Sciatic nerve (tissue), 2 donors: ENCODE measurements at regions not wholly inside any gene's neighbourhood (a gene's known extent, or its start where the extent isn't known, plus 50 kb on each side); places are given as distances from the start of the nearest gene placed in this dataset.
"Not testable (repeated sequence)": the region's sequence is repeated elsewhere in the genome, so short reads cannot be mapped to it uniquely, and the experiment has no call there.

ENCODE experiments used
- ATAC-seq: fragments of 200-7000 bp; cut with Tn5 transposase; one replicate; pipeline ENCODE4 v1.9.1; 2020; ENCODE audit warnings: mild to moderate bottlenecking, moderate library complexity
- DNase-seq: peaks from one replicate; pipeline ENCODE4 v3.0.0-alpha.2; 2020; ENCODE audit warnings: low spot score
- intact Hi-C: fragments of 100-400 bp; cut with DNase I; formaldehyde crosslinking; loops from one replicate; pipeline ENCODE4 v1.14.2; 2022
- donor health status: DM: no; HTN: no; CAD: no.
- donor health status: DM: no; HTN: no; CAD: no.

DNA sequence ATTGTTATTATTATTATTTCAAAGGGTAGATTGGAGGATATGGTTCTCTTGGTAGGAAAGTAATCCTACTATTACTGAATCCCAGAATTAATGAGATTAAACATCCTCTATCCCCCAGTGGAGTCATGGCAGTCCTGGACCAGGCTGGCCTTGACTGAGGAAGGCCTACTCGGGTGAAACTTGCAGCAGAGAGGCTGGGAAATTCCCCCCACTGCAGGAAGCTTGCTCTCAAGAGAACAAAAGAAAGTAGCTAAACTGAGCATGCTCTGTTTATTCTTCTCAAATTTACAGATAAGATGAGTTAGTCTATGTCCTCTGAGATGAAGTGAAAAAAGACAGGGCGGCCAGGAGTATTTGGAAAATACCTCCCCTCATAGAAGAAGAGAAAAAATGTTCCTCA, 233.9 kb upstream of the RPS23 start:
- DNase-seq (no peak), ATAC-seq (no peak)
- intact Hi-C loops: no loop called here

DNA sequence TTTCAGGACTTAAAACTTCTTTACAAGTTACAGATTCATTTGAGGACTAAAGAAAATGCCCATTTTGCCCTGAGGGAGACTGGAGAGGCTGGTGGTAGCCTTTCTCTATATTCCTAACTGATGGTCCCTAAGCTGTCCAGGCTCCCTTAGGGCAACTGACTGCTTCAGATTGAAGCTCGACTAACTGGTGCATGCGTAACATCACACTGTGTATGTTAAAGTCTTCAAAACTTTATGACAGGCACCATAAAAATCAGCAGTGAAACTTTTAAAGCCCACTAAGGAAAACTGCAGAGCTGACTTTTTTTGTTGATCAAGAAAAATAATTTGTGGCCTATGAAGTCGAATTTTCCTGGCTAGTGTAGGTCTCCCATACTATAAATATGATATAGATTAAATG, 233.0 kb upstream of the RPS23 start:
- ATAC-seq (no peak), DNase-seq (no peak)
- intact Hi-C loops: no loop called here

DNA sequence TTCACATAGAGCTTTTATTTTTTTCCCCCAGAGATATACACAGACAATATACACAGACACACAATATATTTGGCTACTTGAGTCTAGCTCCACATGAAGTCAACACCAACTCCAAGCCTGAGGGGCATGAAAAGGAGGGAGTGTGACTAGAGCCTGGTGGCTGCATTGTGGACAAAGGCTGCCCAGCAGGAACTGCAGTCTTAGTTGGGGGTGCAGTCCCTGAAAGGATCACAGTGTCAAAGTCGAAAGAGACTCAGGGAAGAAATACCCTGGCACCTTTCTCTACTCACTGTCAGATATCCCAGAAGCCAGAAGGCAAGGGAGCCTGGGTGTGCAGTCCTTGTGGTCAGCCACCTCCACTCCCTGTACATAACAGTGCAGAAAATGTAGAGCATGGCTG, 231.6 kb upstream of the RPS23 start:
- ATAC-seq: no peak
- intact Hi-C loops: no loop called here
- no peak for DNase-seq

DNA sequence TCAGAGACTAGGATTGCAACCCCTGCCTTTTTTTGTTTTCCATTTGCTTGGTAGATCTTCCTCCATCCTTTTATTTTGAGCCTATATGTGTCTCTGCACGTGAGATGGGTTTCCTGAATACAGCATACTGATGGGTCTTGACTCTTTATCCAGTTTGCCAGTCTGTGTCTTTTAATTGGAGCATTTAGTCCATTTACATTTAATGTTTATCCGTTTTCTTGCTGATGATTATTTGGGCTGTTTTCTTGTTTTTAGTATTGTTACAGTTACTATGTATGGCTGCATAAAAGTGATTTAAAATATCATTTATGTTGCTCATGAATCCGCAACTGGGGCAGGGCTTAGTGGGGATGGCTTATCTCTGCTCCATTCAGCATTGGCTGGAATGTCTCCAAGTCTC, 228.2 kb upstream of the RPS23 start:
- DNase-seq, intact Hi-C loops, ATAC-seq: not testable (repeated sequence)

DNA sequence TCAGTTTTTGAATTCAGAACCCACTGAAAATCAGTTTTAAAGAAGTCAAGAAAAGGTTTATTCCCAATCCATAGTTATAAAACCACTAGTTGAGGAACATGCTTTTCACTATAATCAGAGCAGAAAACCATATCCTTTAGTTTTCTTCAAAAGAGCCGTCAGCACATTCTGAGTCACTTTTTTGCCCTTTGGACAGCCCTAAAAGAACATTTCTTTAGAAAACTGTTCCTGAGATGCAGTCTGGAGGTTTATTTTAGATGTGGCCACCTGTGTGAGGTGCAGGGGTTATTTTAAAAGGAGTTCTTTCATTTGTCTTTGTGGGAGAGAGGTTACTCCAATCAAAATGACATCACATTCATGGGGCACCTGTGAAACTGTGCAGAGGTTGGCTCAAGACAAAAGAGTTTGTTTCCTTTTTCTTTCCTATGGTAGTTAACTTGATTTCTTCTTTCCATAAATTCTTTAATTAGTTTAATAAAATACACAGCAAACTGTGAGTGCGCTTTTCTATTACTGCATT, 221.6 kb upstream of the RPS23 start:
- intact Hi-C loops: no loop called here
- ATAC-seq (no peak), DNase-seq (no peak)

DNA sequence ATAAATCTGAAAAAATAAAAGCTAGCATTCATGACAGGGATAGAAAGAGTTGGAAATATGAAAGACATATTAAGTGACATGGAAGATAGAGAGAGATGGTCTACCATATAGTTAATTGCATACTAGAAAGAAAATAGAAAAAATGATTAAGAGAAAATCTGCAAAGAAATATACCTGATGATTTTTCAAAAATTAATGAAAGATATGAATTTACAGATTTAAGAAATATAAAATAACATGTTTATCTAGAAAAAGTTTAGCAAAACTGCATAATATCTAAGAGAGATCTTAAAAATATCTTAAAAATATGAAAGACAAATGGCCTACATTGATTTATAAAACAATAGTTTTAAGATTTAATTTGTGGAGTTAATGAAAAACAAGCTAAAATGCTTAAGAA, 219.1 kb upstream of the RPS23 start:
- intact Hi-C loops: no loop called here
- no peak for DNase-seq
- ATAC-seq: no peak

DNA sequence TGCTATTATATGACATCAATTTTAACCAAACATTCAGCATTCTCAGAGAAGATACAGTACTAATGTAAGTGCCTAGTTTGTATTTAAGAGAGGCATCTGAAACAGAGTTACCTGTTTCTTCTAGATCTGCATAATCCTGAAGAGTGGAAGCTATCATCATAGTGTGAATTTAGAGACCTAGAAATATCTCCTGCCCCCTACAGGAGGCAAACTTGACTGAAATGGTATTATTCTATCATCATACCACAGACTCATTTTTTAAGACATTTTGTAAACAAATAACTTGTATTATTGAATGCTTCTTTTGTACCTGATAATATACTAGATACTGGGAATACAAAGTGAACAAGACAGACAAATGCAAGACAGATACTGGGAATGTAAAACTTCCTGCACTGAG, 216.8 kb upstream of the RPS23 start:
- intact Hi-C loops: no loop called here
- ATAC-seq: no peak
- no peak for DNase-seq

DNA sequence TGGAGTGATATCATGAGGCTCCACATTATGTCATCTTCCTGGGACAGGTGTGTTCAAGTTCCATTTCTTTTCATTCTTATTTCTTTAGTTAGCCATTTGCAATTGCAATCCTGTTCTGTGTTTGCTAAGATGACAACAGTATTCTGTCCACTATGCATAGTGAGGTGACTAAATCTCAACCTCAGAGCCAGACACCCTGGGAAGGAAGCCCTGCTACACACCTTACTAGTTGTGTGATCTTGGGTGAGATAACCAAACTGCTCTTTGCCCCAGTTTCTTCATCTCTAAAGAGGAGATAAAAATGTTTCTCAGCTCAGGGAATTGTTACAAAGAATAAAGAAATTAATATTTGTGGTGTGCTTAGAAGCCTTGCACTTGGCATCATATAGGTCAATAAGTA, 215.1 kb upstream of the RPS23 start:
- DNase-seq (no peak), ATAC-seq (no peak)
- intact Hi-C loops: no loop called here

DNA sequence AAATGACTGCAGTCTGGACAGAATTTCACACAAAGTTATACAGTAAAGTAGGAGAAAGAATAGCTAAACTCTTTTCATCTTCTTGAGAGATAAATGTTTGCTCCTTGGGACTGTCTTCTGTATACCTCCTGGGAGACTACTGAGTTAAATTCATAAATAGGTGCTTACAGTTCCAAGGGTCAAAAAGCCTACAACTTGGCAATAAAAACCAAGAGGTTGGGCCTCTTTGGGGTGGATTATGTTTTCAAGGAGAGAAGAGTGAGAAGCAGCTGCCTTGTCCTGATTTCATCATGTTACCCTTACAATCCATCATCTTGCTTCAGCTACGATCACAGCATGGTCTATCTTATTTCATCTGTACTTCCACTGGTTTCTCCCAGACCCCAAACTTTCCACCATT, 213.2 kb upstream of the RPS23 start:
- DNase-seq: no peak
- no peak for ATAC-seq
- intact Hi-C loops: no loop called here

DNA sequence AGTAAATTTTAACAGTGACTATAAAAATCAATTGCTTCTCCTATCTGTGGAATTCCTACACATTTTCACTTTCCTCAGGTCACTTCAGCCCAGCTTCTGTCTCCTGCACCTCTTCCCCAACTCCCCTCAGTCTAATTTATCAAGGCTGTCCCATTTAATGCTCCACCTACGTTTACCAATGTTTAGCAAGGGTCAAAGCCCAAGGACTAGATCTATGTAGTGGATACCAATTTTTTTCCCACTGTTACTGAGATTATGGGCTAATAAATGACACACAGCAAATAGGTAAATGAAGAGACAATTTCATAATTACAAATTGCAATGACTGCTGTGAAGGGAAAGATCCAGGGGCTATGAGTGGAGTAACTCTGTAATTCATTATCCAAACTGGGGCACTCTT, 211.5 kb upstream of the RPS23 start:
- intact Hi-C loops: no loop called here
- DNase-seq (no peak), ATAC-seq (no peak)

DNA sequence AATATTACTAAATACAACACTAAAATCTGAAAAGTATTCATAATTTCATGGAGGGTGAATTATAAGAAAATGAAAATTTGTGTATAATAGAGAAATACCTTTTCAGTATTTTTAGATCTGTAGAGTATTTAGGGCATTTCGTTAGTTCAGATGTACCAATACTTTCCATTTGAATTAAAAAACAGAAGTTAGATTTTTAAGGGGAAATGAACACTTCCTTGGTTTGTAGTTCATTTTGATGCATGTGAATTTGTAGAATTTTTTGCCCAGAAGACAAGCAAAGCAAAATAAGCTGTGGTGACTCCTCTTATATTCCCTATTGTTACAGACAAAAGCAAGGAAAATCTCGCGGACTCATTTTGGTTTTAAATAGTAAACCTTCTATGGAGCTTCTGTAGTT, 209.0 kb upstream of the RPS23 start:
- no peak for ATAC-seq
- intact Hi-C loops: no loop called here
- no peak for DNase-seq

DNA sequence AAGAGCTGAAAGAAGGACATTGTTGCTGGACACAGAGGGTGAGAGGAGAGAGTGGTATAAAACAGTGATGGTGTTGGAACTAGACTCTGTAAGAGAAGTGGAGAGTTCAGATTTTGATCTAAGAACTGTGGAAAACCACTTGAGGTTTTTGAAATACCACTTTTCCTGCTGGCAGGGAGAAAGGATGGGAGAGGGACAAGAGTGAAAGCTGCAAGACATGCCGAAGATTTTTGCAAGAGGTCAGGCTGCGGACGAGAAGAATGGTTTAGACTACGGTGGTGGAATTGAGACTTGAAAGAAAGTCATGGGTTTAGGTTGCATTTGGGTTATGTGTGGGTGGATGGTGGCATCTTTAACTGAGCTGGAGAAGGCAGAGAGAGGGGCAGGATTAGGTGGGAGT, 202.2 kb upstream of the RPS23 start:
- no peak for ATAC-seq
- DNase-seq: no peak
- intact Hi-C loops: no loop called here

DNA sequence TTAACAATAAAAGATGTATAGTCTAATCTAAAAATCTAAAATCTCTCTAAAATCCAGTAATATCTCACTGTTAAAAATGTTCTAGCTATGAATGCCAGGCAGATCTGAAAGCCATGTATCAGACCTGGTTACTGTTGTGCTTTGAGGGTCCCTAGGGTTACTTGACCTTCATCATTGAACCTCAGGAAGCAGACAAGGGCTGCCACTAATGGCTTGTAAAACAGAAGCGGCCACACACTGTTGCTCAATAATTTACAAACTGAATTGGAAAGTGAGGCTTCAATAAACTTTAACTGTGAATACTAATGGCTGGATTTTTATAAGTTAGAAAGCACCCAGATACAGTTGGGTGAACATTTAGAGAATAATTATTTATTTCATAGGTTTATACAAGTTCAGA, 198.0 kb upstream of the RPS23 start:
- ATAC-seq: no peak
- no peak for DNase-seq
- intact Hi-C loops: no loop called here

DNA sequence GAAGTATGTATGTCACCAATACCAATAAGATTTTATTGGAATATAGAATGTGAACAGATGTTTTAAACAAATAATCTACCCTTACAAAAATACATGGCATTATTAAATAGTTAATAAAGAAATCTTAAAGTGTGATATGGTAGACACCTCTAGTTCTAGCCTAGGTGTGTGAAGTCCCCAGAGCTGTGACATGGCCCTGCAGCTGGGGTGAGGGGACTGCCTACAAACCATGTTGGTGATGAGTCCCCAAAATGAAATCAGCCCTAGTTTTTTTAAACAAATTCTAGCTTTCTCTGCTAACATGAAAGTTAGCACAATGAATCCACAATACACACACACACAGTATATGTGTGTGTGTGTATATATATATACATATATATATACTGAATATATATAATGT, 195.1 kb upstream of the RPS23 start:
- DNase-seq: no peak
- no peak for ATAC-seq
- intact Hi-C loops: no loop called here

DNA sequence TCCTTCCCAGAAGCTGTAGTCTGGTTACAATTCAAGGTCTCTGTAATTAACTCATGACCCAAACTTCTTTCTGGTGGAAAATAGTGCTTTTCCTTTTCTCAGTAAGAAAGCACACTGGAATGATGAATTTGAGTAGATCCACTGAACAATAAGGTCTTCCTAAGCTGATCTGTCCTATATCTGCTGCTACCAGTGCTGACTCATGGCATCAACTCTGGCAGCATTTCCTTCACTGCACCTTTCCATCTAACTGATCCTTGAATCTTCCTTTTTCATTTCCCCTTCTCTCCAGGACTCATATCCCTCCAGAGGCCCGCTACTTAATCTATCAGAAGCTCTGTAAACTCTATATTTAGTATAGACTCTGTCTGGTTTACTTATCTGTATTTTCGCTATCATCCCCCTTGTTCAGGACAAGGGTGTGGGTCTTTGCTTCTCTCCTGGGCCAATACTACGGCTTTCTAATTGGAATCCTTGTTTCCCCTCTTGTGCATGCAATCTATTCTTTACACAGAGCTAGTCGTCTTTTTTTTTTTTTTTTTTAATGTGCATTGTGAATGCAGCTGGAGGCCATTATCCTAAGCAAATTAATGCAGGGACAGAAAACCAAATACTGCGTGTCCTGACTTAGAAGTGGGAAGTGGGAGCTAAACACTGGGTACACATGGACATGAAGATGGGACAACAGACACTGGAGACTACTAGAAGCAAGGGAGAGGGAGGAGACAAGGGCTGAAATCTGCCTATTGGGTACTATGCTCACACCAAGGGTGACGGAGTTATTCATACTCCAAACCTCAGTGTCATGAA, 192.2 kb upstream of the RPS23 start:
- ATAC-seq (no peak), DNase-seq (no peak)
- intact Hi-C loops: no loop called here

DNA sequence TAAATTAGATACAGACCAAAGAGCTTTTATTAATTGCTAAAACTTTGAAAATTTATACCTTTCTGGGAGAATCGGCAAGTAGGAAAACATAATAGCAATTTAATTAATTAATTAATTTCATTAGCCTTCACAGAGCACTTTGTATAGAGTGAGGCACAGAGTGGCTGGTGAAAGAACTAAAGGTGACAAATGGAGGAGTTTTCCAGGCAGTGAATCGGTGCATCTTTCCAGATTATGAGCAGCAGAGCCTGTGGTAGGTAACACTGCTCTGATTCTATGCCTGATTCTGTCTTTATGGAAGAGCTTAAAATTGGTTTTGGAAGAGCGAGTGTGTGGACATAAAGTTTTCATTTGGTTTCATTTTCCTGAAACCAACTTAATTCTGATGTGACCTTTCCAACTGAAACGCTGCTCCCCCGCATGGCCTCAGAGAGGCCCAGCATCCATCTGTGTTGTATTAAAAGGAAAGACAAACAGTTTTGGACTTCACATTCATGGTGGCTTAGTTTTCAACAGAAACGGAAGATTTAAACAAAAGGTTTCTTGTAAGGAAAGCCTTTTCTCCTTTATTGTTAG, 188.9 kb upstream of the RPS23 start:
- DNase-seq (peak; percentile 65), ATAC-seq (peak; percentile 91)
- intact Hi-C loops: no loop called here

DNA sequence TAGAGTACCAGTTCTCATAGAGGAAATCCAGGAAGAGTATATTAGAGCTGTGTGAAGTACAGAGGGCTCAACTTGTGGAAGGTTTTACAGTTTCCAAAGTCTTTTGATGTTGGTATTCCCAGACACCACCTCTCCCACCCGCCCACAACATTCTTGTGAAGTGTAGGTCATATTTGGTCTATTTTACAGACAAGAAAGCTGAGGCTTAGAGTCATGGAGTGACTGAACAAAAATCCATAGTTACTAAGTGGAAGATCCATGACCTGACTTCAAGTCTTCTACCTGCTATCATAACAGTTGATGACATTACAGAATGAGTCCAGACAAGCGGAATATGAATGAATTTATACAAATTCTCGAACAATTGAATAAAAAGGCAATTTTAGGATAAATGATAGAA, 187.1 kb upstream of the RPS23 start:
- no peak for ATAC-seq
- intact Hi-C loops: no loop called here
- no peak for DNase-seq

DNA sequence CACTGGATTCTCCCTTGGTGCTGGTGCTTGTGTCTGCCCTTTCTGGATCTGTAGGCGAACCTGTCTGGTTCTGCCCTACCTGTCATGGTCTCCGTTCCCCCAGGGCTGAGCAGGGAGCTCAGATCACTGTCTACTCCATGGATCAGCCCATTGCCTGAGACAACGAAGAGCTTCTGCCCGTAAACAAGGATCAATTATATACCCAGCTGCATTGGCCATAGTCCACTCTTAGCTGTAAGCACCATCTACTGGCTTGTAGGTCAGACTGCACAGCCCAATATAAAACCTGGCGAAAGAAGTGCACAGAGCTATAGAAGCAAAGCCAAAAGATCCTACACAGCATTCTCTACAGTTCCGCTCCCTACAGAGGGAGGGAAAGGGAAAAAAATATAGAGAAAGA, 181.5 kb upstream of the RPS23 start:
- no peak for ATAC-seq
- intact Hi-C loops: no loop called here
- DNase-seq: no peak

DNA sequence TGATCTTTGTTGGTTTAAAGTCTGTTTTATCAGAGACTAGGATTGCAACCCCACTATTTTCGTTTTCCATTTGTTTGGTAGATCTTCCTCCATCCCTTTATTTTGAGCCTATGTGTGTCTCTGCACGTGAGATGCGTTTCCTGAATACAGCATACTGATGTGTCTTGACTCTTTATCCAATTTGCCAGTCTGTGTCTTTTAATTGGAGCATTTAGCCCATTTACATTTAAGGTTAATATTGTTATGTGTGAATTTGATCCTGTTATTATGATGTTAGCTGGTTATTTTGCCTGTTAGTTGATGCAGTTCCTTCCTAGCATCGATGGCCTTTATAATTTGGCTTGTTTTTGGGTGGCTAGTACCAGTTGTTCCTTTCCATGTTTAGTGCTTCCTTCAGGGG, 177.2 kb upstream of the RPS23 start:
- DNase-seq, intact Hi-C loops, ATAC-seq: not testable (repeated sequence)

DNA sequence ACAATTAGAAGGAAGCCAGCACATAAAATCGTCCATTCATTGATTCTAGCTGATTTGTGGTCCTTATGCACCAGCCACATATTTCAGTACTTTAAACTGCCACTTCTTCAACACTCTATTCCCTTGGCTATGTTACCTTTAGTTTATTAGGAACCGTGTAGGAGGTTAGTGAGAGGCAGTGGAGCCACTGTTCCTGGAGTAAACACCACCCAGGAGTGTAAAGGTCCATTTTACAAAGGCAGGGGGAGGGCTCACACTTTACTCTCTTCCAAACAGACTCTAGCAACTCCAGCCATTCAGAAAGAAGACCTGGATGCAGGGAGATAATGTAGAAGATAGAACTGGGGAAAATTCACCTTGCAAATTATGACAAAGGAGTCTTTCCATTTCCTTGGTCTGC, 170.2 kb upstream of the RPS23 start:
- ATAC-seq (no peak), DNase-seq (no peak)
- intact Hi-C loops: no loop called here

DNA sequence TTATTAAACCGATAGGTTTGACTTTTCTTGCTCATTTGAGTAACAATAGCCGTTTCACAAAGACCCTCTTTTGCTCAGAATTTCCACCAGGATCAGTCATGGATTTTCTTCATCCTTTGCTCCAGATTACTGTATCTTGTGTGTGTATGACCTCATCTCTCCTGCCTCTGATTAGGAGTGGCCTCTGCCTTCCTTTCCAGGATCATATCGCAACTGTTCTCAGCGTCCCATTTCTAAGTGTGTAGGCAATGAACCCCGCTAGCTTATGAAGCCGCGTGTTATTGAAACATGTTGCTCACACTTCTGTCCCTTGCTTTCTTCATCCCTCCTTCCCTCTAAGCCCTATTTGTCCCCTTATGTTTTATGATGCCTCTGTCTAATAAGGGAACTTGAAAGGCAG, 169.8 kb upstream of the RPS23 start:
- intact Hi-C loops: no loop called here
- no peak for ATAC-seq
- no peak for DNase-seq
